ENCODE measurements at regions not wholly inside any gene's neighbourhood (a gene's known extent, or its start where the extent isn't known, plus 50 kb on each side); places are given as distances from the start of the nearest gene placed in this dataset.
"Not testable (repeated sequence)": the region's sequence is repeated elsewhere in the genome, so short reads cannot be mapped to it uniquely, and the experiment has no call there.

GRCh38 chr6:95660544-95660943 lies 83.2 kb downstream of the MANEA start:
- DNase-seq, result no peak

GRCh38 chr6:95670011-95670463 lies 92.7 kb downstream of the MANEA start:
- DNase-seq, result no peak

GRCh38 chr6:95676011-95676628 lies 98.8 kb downstream of the MANEA start:
- DNase-seq, result no peak

- DNase-seq, result no peak
Measured at GRCh38 chr6:95679981-95680380, 102.6 kb downstream of the MANEA start.

- no peak for DNase-seq
Measured at GRCh38 chr6:95681736-95682135, 104.4 kb downstream of the MANEA start.

GRCh38 chr6:95682476-95682875 lies 105.1 kb downstream of the MANEA start:
- DNase-seq, result no peak

- no peak for DNase-seq
Measured at GRCh38 chr6:95685822-95686221, 108.5 kb downstream of the MANEA start.

- no peak for DNase-seq
Measured at GRCh38 chr6:95686272-95686671, 108.9 kb downstream of the MANEA start.

- DNase-seq, result peak; percentile 93
Measured at GRCh38 chr6:95686895-95687294, 109.6 kb downstream of the MANEA start.

GRCh38 chr6:95687839-95688238 lies 110.5 kb downstream of the MANEA start:
- DNase-seq, result no peak

GRCh38 chr6:95690328-95690727 lies 113.0 kb downstream of the MANEA start:
- DNase-seq, result no peak

GRCh38 chr6:95693108-95693507 lies 115.8 kb downstream of the MANEA start:
- DNase-seq, result no peak

- DNase-seq, result no peak
Measured at GRCh38 chr6:95698271-95698670, 120.9 kb downstream of the MANEA start.

GRCh38 chr6:95723638-95724037 lies 146.3 kb downstream of the MANEA start:
- no peak for DNase-seq

- no peak for DNase-seq
Measured at GRCh38 chr6:95725344-95725743, 148.0 kb downstream of the MANEA start.

- no peak for DNase-seq
Measured at GRCh38 chr6:95740157-95740556, 162.8 kb downstream of the MANEA start.

- no peak for DNase-seq
Measured at GRCh38 chr6:95741045-95741444, 163.7 kb downstream of the MANEA start.

GRCh38 chr6:95742767-95743289 lies 165.5 kb downstream of the MANEA start:
- DNase-seq, result no peak

- DNase-seq, result no peak
Measured at GRCh38 chr6:95743591-95743990, 166.3 kb downstream of the MANEA start.

- not testable (repeated sequence) for DNase-seq
Measured at GRCh38 chr6:95758236-95759069, 181.1 kb downstream of the MANEA start.

GRCh38 chr6:95767897-95768463 lies 190.6 kb downstream of the MANEA start:
- DNase-seq, result no peak

GRCh38 chr6:95768539-95768938 lies 191.2 kb downstream of the MANEA start:
- DNase-seq, result no peak

GRCh38 chr6:95777338-95777737 lies 200.0 kb downstream of the MANEA start:
- DNase-seq, result no peak

- DNase-seq, result no peak
Measured at GRCh38 chr6:95780037-95780436, 202.7 kb downstream of the MANEA start.
